ENCODE measurements at regions not wholly inside any gene's neighbourhood (a gene's known extent, or its start where the extent isn't known, plus 50 kb on each side); places are given as distances from the start of the nearest gene placed in this dataset.

DNA sequence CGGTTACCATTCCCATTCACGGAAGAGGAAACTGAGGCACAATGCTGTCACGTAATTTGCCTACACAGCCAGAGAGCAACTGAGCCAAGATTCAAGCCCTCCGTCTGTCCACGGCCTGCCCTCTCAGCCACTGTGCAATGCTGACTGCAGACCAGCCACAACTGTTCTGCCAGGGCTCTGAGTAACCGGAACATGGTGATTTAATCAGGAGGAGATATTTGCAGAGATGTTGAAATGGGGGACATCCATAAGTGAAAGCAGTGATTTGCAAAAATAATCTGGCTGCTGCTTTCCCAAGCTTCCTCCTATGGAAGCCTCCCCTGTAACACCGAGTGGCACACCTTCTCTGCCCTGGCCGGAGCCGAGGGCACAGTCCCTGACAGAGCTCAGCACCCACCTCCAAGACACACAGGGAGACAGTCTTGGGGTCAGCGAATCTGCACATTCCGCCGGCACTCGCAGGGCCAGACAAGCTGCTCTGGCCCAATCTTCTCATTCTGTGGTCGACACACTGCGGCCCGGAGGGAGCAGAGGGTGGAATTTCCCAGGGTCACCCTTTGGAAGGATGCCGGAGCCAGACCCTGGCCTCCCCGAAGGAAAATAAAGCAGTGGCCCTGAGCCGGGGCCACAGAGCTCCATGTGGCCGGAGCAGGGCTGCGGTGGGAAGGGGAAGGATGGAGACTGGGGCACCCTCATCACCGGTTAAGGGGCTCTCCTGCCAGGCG, 158.2 kb upstream of the DIO3 start:
- ChIA-PET POLR2A (no interaction called here), CTCF (interaction anchor here (0.6 kb wide), 1 partner anchor 9 kb away, joined by 3 read pairs; no protein-coding TSS in a partner anchor)

DNA sequence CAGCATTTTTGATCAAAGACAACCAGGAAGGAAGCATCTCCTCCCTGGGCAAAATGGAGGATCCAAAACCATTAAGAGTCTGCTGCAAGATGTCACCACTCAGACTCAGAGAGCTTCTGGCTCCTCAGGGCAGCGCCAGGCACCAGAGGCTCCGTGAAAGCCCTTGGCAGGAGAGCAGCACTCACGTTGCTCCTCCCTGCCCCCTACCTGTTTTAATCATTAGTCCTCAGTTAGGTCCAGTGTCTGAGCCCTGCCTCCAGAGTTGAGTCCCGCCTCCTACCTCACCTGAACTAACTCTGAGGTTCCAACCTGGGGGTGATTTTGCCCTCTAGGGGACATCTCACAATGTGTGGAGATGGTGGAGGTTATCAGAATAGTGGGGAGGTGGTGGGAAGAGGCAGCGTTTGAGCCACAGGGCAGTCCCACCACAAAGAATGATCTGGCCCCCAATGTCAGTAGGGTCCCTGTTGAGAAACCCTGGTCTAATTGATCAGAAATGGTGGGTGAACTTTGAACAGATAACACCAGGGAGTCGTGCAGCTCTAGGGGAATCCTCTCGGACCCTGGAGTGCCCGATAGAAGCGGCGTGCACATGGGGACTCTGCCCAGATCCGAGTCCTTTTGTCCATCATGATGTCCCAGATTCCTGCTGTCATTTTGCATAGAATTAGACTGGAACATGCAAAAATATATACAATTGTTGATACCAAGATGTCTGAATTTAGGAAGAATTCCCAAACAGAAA, 156.7 kb upstream of the DIO3 start:
- ChIA-PET CTCF (no interaction called here), POLR2A (no interaction called here)

DNA sequence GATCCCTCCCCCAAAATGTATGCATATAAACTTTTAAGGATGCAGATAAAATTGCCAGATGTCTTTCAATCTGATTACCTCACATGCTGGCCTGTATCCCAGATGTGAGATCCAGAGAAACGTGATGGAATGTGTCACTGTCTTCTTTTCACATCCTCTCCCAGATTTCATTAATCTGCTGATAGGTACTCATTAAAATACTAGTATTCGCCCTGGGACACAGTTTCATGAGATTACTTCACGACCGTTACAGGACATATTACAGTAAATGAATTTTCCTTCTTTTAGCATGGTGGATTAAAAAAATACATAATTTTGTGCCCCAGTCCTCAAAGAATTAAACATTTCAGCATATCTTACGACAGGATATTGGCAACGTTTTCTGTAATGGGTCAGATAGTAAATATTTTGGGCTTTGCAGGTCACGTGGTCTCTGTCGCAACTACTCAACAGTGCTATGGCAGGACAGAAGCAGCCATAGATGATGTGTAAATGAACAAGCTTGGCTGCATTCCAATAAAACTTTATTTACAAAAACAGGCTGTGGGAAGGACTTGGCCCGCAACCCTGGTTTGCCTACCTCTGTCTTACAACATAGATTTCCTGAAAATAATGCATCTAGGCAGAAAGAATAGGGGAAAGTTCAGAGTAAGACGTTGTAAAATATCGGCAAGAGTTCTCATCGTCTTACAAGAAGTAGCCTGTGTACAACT, 156.0 kb upstream of the DIO3 start:
- ChIA-PET CTCF (no interaction called here), POLR2A (no interaction called here)

DNA sequence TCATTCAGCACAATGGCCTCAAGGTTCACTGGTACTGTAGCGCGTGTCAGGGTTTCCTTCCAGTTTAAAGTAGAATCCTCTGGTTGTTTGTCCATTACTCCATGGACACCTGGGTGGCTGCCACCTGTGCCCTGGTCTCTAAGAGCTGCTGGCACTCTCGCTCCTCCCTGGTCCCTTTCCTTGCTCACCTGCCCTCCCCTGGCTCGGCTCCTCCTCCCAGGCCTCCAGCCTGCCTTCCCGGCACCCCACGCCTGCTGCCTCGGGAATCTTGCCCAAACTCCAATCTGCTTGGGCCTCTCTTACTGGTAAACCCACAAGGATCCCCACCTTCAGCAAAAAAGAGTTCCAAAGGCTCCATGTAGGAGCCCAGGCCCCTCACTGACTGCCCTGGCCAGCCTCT, 154.4 kb upstream of the DIO3 start:
- ChIA-PET POLR2A (no interaction called here), CTCF (no interaction called here)

DNA sequence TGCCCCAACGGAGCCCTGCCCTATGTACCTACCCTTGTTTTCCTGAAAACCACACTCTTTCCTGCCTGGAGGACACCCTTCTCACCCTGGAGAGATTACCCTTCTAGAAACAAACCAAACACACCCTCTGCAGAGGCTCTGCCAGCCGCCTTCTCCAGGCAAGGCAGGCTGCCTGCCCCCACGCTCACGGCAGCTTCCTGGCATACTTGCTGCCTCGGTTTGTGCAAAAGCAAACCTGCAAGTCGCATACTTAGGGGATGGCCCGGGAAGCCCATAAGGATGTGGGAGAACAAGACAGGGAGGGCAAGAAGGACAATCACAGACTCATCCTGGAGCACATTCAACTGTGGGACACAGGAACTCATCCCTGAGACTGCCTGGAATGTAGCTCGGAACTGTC, 154.0 kb upstream of the DIO3 start:
- CTCF ChIA-PET: no interaction called here
- POLR2A ChIA-PET: no interaction called here

DNA sequence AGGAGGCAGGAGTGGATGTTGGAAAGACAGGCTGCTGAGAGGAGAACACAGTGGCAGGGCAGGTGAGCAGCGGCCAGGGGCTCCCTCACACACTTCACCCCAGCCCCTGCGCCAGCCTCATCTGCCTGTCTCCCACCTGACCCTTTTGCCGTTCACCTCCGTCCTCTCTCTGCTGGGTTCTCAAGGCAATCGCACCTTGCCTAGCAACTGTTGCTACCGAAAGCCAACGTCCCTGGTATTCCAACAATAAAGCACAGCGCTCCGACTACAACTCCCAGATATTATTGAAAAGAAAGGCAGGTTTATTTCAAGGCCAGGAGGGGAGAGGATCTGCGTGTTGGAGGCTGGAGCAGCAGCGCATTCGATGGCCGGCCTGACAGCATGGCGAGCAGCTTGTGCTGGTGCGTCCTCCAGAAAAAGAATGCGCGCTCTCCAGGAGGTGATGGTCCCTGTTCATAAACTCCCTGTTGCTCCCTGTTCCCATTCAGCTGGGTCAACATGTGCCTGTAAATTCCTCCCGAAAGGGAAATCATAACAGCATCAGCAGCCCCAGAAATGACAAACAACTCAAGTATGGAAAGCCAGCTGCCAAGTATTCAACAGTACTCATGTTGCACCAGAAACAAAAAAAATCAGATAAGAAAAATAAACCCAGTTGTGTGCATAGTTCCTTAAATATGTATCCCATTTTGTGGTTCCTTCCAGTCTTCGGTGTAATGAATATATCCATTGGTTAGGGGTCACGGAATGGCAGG, 153.0 kb upstream of the DIO3 start:
- ChIA-PET POLR2A (no interaction called here), CTCF (no interaction called here)

DNA sequence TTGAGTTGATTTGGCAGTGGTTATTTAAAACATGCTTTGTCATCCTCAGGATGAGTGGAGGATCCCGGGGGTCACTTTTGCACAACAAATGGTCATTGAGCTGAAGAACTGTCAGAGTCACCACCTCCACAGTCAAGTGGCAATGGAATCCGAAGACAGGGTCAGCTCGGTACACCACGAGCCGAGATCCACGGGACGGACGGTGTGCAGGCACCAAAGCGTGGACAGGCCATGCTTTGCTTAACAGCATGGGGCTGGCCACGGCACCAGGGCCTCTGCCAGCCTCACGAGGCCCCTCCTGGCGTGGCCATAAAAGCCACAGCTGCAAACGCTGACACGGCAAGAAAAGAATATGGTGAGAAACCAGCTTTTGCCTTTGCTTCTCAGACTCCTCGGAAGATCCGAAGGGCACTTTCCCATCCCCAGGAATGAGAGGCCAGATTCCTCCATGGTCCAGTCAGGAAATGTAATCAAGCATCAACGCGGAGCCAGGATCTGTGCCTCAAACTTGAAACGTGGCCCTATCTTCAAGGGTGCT, 152.2 kb upstream of the DIO3 start:
- ChIA-PET CTCF (no interaction called here), POLR2A (no interaction called here)

DNA sequence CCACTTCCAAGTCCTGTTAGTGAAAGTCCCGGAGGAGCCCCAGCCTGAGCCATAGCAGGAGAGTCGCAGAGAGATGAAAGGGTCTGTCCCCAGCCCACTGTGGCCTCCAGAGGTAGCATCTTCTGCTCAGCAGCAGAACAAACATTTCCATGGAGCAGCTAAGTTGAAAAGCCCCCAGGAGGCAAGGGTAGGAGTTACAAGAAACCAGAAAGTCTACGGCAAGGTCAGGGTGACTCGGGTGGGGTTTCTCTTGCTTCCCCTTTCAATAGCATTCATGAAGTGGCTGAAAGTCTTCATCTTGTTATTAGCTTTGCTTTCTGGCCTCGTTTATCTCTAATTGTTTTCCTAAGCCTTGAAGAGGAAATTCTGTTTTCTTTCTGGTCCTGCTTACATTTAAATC, 151.2 kb upstream of the DIO3 start:
- ChIA-PET POLR2A (no interaction called here), CTCF (no interaction called here)

DNA sequence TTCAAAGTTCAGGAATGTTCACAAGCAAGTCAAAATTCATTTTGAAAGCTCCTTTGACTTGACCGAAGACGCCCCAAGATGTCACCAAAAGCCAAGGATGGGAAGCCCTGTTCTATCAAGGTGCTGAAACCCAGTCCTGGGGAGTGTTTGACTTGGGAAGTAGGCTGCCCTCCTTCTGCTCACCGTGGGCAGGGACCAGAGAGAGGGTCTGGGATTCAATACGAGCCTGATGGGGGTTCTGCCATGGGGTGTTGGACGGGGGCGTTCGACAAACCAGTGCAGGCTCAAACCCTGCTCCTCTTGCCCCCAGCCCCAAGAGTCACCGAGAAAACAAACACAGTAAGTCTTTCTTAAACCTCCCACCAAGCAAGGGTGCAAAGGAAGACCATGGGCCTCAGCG, 150.1 kb upstream of the DIO3 start:
- ChIA-PET CTCF (no interaction called here), POLR2A (no interaction called here)

DNA sequence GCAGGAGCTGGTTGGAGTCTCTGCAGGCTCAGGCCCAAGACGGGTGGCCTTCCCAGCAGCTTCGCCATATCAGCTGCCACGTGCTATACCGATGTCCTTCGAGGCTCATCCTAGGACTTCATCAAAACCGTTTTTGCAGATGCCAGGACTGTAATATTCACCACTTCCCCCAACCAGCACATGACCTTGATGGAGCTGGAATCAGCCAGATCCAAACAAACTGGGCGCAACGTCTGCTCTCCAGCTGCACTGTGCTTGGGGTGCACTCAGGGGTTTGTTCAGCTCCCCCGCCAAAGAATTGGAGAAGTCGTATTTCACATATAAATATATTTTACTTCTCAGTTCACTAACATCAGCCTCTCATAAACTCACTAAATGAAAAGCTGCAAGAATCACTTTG, 149.5 kb upstream of the DIO3 start:
- ChIA-PET CTCF (interaction anchor here (0.8 kb wide), 1 partner anchor 8 kb away, joined by 3 read pairs; no protein-coding TSS in a partner anchor), POLR2A (no interaction called here)

DNA sequence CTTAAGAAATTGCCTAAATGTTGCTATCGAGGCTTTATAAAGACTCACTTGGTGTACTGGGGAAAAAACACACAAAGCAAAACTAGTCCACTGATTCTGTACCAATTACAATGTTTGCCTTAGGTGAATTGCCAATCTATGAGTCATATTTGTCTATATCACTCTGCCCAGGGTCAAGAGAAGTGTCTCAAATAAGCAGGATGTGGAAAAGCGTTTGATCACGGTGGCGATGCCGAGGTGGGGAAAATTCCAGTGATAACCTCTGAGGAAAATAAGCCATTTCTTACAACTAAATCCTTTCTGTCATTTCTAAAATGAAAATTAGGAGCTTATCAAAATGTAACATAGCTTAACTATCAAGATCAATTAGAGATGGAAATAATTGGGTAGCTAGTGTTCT, 148.6 kb upstream of the DIO3 start:
- CTCF ChIA-PET: no interaction called here
- POLR2A ChIA-PET: no interaction called here

DNA sequence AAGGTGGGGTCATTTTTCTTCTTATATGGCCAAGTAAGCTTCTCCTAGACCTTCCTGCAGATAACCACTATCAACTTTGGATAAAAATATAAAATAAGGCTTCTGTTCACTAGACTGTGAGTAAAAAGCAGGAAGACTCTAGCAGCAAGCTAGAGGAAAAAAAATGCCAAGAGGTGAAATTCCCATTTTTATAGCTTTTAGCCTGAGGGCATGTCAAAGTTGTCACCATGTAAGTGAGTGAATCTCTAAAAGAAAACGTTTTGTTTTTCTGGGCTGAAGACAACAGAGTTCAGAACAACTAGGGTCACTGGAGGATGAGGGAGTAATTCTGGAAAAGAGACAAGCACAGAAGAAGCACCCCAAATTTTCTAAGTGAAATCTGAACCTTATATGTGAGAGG, 143.9 kb upstream of the DIO3 start:
- ChIA-PET POLR2A (no interaction called here), CTCF (interaction anchor here (0.5 kb wide), 1 partner anchor 23 kb away, joined by 6 read pairs; no protein-coding TSS in a partner anchor)

DNA sequence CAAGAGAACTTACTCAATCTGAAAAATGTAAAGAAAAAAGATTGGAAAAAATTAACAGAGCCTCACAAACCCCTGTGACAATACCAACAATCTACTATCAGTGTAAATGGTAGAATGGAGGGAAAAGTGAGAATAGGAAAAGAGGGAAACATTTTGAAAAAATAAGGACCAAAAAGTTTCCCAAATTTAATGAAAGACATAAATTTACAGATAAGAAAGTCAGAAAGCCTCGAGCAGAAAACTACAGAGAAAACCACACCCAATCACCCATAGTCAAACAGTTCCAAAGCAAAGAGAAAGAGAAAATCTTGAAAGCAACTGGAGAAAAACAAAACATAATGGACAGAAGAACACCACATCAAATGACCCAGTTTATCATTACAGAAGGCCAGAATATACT, 142.7 kb upstream of the DIO3 start:
- POLR2A ChIA-PET: no interaction called here
- CTCF ChIA-PET: no interaction called here

DNA sequence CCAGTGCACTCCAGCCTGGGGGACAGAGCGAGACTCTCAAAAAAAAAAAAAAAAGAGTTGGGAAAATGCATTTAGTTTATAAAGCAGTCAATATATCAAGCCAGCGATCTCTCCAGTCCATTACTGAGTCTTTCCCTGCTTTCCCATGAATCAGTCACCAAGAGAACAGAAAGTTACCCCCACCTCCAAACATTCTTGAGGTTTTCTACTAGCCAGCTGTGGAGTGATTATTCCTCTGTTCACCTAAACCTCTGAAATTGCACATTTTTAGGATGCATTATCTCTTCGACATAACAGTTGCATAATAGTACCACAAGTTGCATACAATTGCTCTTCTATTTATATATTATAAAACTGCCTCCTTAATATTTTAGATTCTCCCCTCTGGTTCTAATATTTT, 134.8 kb upstream of the DIO3 start:
- ChIA-PET POLR2A (no interaction called here), CTCF (no interaction called here)

DNA sequence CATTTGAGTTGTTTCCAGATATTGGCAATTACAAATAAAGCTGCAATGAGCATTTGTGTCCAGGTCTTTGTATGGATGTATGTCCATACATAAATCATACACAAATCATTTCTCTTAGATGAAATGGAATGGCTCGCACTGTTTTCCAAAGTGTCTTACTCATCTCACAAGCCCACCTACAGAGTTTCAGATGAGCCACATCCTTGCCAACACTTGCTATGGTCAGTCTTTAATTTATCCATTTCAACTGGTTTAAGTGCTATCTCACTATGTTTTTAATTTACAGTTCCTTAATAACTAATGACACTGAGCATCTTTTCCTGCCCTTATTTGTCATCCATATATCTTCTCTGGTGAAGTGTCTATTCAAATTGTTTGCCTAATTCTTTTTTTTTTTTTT, 132.9 kb upstream of the DIO3 start:
- ChIA-PET CTCF (no interaction called here), POLR2A (no interaction called here)

DNA sequence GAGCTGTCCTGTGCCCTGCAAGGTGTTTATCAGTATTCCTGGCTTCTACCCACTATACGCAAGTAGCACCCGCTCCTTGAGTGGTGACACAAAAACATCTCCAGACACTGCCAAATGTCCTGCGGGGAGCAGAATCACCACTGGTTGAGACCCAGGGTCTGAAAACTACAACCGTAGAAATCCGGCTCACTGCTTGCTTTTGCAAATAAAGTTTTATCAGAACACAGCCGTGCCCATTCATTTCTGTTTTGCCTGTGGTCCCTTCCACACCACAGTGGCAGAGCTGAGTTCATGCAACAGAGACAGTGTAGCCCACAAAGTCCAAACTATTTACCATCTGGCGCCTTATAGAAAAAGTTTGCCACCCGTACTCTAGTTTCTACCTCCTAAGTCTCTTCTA, 125.7 kb upstream of the DIO3 start:
- POLR2A ChIA-PET: no interaction called here
- CTCF ChIA-PET: no interaction called here

DNA sequence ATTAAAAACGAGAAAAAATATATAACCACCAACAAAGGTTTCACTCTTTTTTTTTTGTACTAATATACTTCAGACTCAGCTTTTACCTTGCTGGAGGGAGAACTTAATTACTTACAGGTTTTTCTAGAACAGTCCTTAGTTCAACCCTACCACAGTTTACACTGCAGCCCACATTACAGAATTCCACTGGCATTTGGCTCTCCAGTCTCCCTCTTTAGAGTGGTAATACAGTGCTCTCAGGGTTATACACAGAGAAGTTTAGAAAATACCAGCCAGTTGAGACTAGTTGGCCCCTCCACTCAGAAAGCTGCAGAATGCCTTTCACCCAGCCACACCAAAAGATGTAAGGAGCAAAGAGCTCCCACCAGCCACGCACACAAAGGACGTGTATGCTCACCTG, 122.3 kb upstream of the DIO3 start:
- CTCF ChIA-PET: no interaction called here
- POLR2A ChIA-PET: no interaction called here

DNA sequence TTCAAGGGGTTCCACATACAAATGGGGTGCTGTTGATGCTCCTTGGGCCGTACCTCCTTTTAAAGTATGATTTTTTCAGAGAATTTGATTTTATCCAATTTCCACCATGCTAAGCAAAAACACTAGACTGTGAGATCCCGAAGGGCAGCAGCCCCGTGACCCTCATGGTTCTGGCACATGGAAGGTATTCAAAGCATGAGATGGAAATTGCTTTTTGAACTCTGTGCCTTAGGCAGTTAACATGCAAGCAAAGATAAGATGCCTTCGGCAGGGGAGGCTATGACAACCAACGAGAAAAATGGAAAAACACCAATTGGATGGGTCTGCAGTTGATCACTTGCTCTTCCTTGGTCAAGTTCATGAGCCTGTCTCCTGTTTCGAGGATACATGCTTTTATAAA, 120.8 kb upstream of the DIO3 start:
- ChIA-PET POLR2A (no interaction called here), CTCF (interaction anchor here (0.7 kb wide), 1 partner anchor 23 kb away, joined by 6 read pairs; no protein-coding TSS in a partner anchor)

DNA sequence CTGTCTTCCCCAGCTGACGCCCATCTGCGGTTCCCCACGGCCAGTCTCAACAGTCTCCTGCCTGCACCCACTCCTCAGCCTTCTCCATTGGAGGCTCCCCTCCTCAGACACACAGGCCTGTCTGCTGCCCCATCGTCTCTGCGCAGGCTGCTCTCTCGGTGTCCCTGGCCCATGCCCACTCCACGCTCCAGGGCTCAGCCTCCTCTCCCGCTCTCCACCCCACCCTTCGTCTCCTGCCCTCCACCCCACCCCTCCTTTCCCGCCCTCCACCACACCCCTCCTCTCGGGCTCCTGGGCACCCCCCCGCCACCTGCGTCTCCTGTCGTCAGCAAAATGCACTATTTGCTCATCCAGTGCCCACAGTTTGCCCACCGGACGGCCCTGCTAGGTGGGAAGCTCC, 119.6 kb upstream of the DIO3 start:
- CTCF ChIA-PET: interaction anchor here (0.5 kb wide), 1 partner anchor 239 kb away, joined by 3 read pairs; no protein-coding TSS in a partner anchor
- POLR2A ChIA-PET: no interaction called here

DNA sequence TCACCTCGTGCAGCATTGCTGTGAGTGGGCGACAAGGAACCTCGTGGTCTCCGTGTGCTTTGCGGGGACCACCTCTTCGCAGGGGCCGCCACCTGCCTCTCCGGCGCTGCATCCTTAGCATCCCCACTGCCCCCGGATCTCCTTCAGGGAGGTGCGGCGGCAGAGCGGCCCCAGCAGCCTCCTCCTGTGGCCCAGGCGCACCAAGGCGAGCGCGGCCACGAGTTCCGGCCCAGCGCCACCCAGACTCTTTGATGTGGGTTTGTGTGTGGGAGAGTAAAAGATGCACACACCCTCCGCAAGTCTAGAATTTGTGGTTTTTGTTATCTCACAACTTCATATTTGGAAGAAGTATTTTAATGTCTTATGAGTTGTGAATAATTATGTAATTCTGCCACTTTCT, 118.8 kb upstream of the DIO3 start:
- CTCF ChIA-PET: no interaction called here
- POLR2A ChIA-PET: no interaction called here

All from activated CD8-positive, alpha-beta memory T cell treated with anti-CD3 and anti-CD28 coated beads for 36 hours (primary cell).